ENCODE measurements at regions not wholly inside any gene's neighbourhood (a gene's known extent, or its start where the extent isn't known, plus 50 kb on each side); places are given as distances from the start of the nearest gene placed in this dataset.

GRCh38 chr1:216851073-216851472 lies 127.8 kb upstream of the ESRRG start:
- TF ChIP-seq CTCF (IDR thresholded peaks at IDR 0.05; ENCODE audit: low read depth, low read length) (no peak), EZH2phosphoT487 (IDR thresholded peaks at IDR 0.05; ENCODE audit: low read depth) (no peak)

Measured in OCI-LY3 (cell line).